ENCODE measurements at regions not wholly inside any gene's neighbourhood (a gene's known extent, or its start where the extent isn't known, plus 50 kb on each side); places are given as distances from the start of the nearest gene placed in this dataset.

- CTCF ChIA-PET (ENCODE audit: low intra/inter-chr PET ratio), result no interaction called here
- POLR2A ChIA-PET, result interaction anchor here (1.8 kb wide), 1 partner anchor 10 kb away, joined by 4 read pairs; no protein-coding TSS in a partner anchor
- TF ChIP-seq TEAD4 (IDR thresholded peaks at IDR 0.05; ENCODE audit: low read length), result no peak
- TF ChIP-seq TEAD4 (CRISPR knock-in tag; IDR thresholded peaks at IDR 0.05; ENCODE audit: borderline replicate concordance), result no peak
- TF ChIP-seq ZNF778 (CRISPR knock-in tag; IDR thresholded peaks at IDR 0.05), result no peak
- TF ChIP-seq TRIM25 (IDR thresholded peaks at IDR 0.05; ENCODE audit: borderline replicate concordance), result no peak
- TF ChIP-seq RERE (CRISPR knock-in tag; IDR thresholded peaks at IDR 0.05; ENCODE audit: borderline replicate concordance), result no peak
- TF ChIP-seq ZC3H11A (IDR thresholded peaks at IDR 0.05; ENCODE audit: low read depth, low read length), result no peak
- TF ChIP-seq SMARCE1 (IDR thresholded peaks at IDR 0.05), result no peak
- TF ChIP-seq ASH1L (IDR thresholded peaks at IDR 0.05; ENCODE audit: borderline replicate concordance, low read depth, partially characterized antibody), result no peak
- TF ChIP-seq SIN3B (IDR thresholded peaks at IDR 0.05; ENCODE audit: low read depth), result no peak
- no peak for TF ChIP-seq CREBBP (IDR thresholded peaks at IDR 0.05; ENCODE audit: low read depth, low read length)
- no peak for TF ChIP-seq ZNF707 (CRISPR knock-in tag; conservative IDR thresholded peaks at IDR 0.05)
- no peak for TF ChIP-seq FOXO4 (CRISPR knock-in tag; IDR thresholded peaks at IDR 0.05)
- TF ChIP-seq TCF15 (CRISPR knock-in tag; IDR thresholded peaks at IDR 0.05), result no peak
- no peak for TF ChIP-seq ZNF134 (CRISPR knock-in tag; conservative IDR thresholded peaks at IDR 0.05)
Measured at GRCh38 chr7:35336444-35336843, 82.5 kb upstream of the TBX20 start.

More at GRCh38 chr7:35336444-35336843, 82.5 kb upstream of the TBX20 start:
- no TSS peak for BruUV-seq (replicated peaks)
- H3K4me2 ChIP-seq (ENCODE audit: insufficient read depth, low read length), result no peak overlapping the region
- H3K79me2 ChIP-seq (ENCODE audit: control insufficient read depth, insufficient read depth, low read length), result no peaks in the 10 kb centered on the region
- intact Hi-C loops (cut with micrococcal nuclease) (no loop called here), in situ Hi-C loops (cut with MboI) (no loop called here)
- H3K27me3 ChIP-seq (ENCODE audit: control insufficient read depth in 2 of 2, insufficient read depth in 2 of 2, low read length in 2 of 2), result no peaks in the 10 kb centered on the region
- H4K20me1 ChIP-seq (replicated peaks; ENCODE audit: control insufficient read depth, insufficient read depth, low read length), result no peaks in the 10 kb centered on the region
- no peak for DNase-seq (ENCODE audit: extremely low read depth in 1 of 4, low spot score in 3 of 4)
- H3K9ac ChIP-seq (ENCODE audit: insufficient read depth in 1 of 2, low read depth in 2 of 2, low read length in 2 of 2), result no peak overlapping the region
- no peaks in the 10 kb centered on the region for H3K36me3 ChIP-seq (ENCODE audit: control insufficient read depth, insufficient read depth, low read length)
- FAIRE-seq, result no peak
- no peak overlapping the region for H3K27ac ChIP-seq (ENCODE audit: extremely low read depth, low read depth, low read length)
- no peak overlapping the region for H3K4me3 ChIP-seq
- ATAC-seq, result no peak
- no peaks in the 10 kb centered on the region for H3K9me3 ChIP-seq (replicated peaks; ENCODE audit: control insufficient read depth, insufficient read depth, low read depth, low read length)
- H3K4me1 ChIP-seq (replicated peaks in 1 of 2; ENCODE audit: control insufficient read depth in 2 of 2, insufficient read depth in 2 of 2, low read length in 2 of 2), result no peaks in the 10 kb centered on the region; a peak in 1 of 5 replicates
- 0% methylated on average over 6 of the region's 6 CpGs for WGBS (ENCODE audit: insufficient coverage, low coverage, missing lambda C conversion rate)
- peaks cover 2% of the 10 kb centered on the region for H3K9me1 ChIP-seq (ENCODE audit: control insufficient read depth, insufficient read depth, low read length)
- no peak overlapping the region for H2AFZ ChIP-seq (ENCODE audit: low read depth, low read length)
